DOHH2 (cell line): ENCODE measurements at regions not wholly inside any gene's neighbourhood (a gene's known extent, or its start where the extent isn't known, plus 50 kb on each side); places are given as distances from the start of the nearest gene placed in this dataset.

Experiments used
- H3F3A ChIP-seq: fragments of 200-600 bp; sonication (generic), shearing (Covaris generic); 2 replicates; pipeline ENCODE4 v1.6.0; 2016; ENCODE audit warnings: antibody characterized with exemption, mild to moderate bottlenecking; ENCODE audit not compliant: control insufficient read depth, insufficient read depth
- H3K27ac ChIP-seq: fragments of 200-600 bp; sonication (generic); 2 replicates; pipeline ENCODE4 v1.5.1; 2014; ENCODE audit warnings: low read depth, mild to moderate bottlenecking, low read length, moderate library complexity
- H3K27me3 ChIP-seq: fragments of 200-600 bp; sonication (generic); 2 replicates; pipeline ENCODE4 v1.6.1; 2014; ENCODE audit warnings: mild to moderate bottlenecking, low read length, mixed read lengths; ENCODE audit not compliant: control insufficient read depth
- H3K36me3 ChIP-seq: fragments of 200-600 bp; sonication (generic); 2 replicates; pipeline ENCODE4 v1.6.1; 2014; ENCODE audit warnings: mild to moderate bottlenecking, low read length, moderate library complexity, mixed read lengths; ENCODE audit not compliant: control insufficient read depth
- H3K4me1 ChIP-seq: fragments of 200-600 bp; sonication (generic); 2 replicates; pipeline ENCODE4 v1.6.1; 2014; ENCODE audit warnings: mild to moderate bottlenecking, low read length, mixed read lengths; ENCODE audit not compliant: control insufficient read depth
- H3K4me2 ChIP-seq: fragments of 200-600 bp; sonication (generic); 2 replicates; pipeline ENCODE4 v1.6.0; 2014; ENCODE audit warnings: mild to moderate bottlenecking, low read length, moderate library complexity
- H3K4me3 ChIP-seq: fragments of 200-600 bp; sonication (generic); 2 replicates; pipeline ENCODE4 v1.5.1; 2014; ENCODE audit warnings: mild to moderate bottlenecking, low read length, mixed read lengths
- H3K79me2 ChIP-seq: fragments of 200-600 bp; sonication (generic); 2 replicates; pipeline ENCODE4 v1.6.1; 2014; ENCODE audit warnings: mild to moderate bottlenecking, low read length, mixed read lengths; ENCODE audit not compliant: control insufficient read depth
- H3K9me2 ChIP-seq: fragments of 200-600 bp; sonication (generic); replicated peaks from 2 replicates; pipeline ENCODE4 v1.6.1; 2014; ENCODE audit warnings: mild to moderate bottlenecking, low read length, mixed read lengths; ENCODE audit not compliant: control insufficient read depth
- H3K9me3 ChIP-seq: fragments of 200-600 bp; sonication (generic); 2 replicates; pipeline ENCODE4 v1.6.1; 2014; ENCODE audit warnings: antibody characterized with exemption, low read length, mixed read lengths; ENCODE audit not compliant: control insufficient read depth, insufficient read depth
- H4K20me1 ChIP-seq: fragments of 200-600 bp; sonication (generic); 2 replicates; pipeline ENCODE4 v1.6.0; 2014; ENCODE audit warnings: low read depth, mild to moderate bottlenecking, antibody characterized with exemption, low read length, moderate library complexity; ENCODE audit not compliant: control insufficient read depth, insufficient read depth
- CTCF ChIP-seq: fragments of 200-600 bp; sonication (generic); IDR thresholded peaks from one replicate; pipeline ENCODE4 v1.5.1; 2014; ENCODE audit warnings: antibody characterized with exemption, mild to moderate bottlenecking, low read depth, low read length; ENCODE audit not compliant: poor library complexity, severe bottlenecking
- EZH2phosphoT487 ChIP-seq: fragments of 200-600 bp; sonication (generic); IDR thresholded peaks from 2 replicates; pipeline ENCODE4 v1.6.1; 2017; ENCODE audit warnings: borderline replicate concordance, mild to moderate bottlenecking, antibody characterized with exemption, low read length, moderate library complexity, mixed read lengths

GRCh38 chr7:66426332-66426731 lies 202.3 kb upstream of the KCTD7 start:
- Histone ChIP-seq H3F3A (no peaks in the 10 kb centered on the region), H4K20me1 (no peaks in the 10 kb centered on the region), H3K79me2 (no peaks in the 10 kb centered on the region), H3K4me3 (no peak overlapping the region), H3K27me3 (no peaks in the 10 kb centered on the region), H3K4me1 (no peaks in the 10 kb centered on the region), H3K27ac (no peak overlapping the region), H3K9me2 (no peaks in the 10 kb centered on the region), H3K4me2 (no peak overlapping the region), H3K9me3 (no peaks in the 10 kb centered on the region), H3K36me3 (no peaks in the 10 kb centered on the region)
- no peak for TF ChIP-seq EZH2phosphoT487
- TF ChIP-seq CTCF = no peak

DNA sequence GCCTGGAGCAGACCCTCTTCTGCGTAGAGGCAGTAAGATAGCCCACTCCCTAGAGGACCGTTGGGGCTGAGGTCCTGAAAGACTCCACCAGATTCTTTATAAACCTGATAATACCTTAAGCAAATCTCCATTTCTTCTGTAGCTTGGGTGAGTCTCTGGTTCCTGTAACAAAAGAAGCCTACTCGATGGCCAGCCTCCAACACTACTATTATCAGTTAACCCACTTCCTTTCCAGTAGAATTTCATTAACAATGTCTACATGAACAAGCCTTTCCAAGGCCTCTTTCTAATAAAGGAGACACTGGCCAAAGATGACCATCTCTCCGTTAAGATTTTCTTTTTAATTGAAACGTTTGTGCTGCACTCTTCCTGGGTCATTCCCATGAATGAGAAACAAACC lies 201.7 kb upstream of the KCTD7 start:
- TF ChIP-seq CTCF (no peak), EZH2phosphoT487 (no peak)

GRCh38 chr7:66427956-66428355 lies 200.7 kb upstream of the KCTD7 start:
- Histone ChIP-seq H3K4me2 (no peak overlapping the region), H3K9me2 (no peaks in the 10 kb centered on the region), H3K4me3 (no peak overlapping the region), H3K9me3 (no peaks in the 10 kb centered on the region), H3K79me2 (no peaks in the 10 kb centered on the region), H3K4me1 (no peaks in the 10 kb centered on the region), H3F3A (no peaks in the 10 kb centered on the region), H3K36me3 (no peaks in the 10 kb centered on the region), H3K27ac (no peak overlapping the region), H3K27me3 (no peaks in the 10 kb centered on the region), H4K20me1 (no peaks in the 10 kb centered on the region)
- TF ChIP-seq EZH2phosphoT487 = no peak
- no peak for TF ChIP-seq CTCF

More for the DNA sequence above, 201.7 kb upstream of the KCTD7 start:
- Histone ChIP-seq H3K79me2 (no peaks in the 10 kb centered on the region), H3K9me3 (no peaks in the 10 kb centered on the region), H3K36me3 (no peaks in the 10 kb centered on the region), H3K4me3 (no peak overlapping the region), H4K20me1 (no peaks in the 10 kb centered on the region), H3K27me3 (no peaks in the 10 kb centered on the region), H3F3A (no peaks in the 10 kb centered on the region), H3K4me2 (no peak overlapping the region), H3K27ac (no peak overlapping the region), H3K4me1 (no peaks in the 10 kb centered on the region), H3K9me2 (no peaks in the 10 kb centered on the region)
